ENCODE measurements at regions not wholly inside any gene's neighbourhood (a gene's known extent, or its start where the extent isn't known, plus 50 kb on each side); places are given as distances from the start of the nearest gene placed in this dataset. TPM values are rescaled to one million over a fixed set of nuclear protein-coding genes. Genes with fewer than 3 reads are reported as not detected.

GRCh38 chr3:96755519-96755918 is 58.9 kb upstream of the EPHA6 start:
- no peak for DNase-seq (ENCODE audit: low spot score)
- no peak for ATAC-seq (ENCODE audit: low FRiP score)
- TF ChIP-seq CTCF (IDR thresholded peaks at IDR 0.05): no peak

GRCh38 chr3:96756516-96756915 is 57.9 kb upstream of the EPHA6 start:
- DNase-seq (ENCODE audit: low spot score) (no peak), ATAC-seq (ENCODE audit: low FRiP score) (no peak)
- TF ChIP-seq CTCF (IDR thresholded peaks at IDR 0.05): no peak

- DNase-seq (ENCODE audit: low spot score): no peak
- ATAC-seq (ENCODE audit: low FRiP score): no peak
- TF ChIP-seq CTCF (IDR thresholded peaks at IDR 0.05): no peak
Measured at GRCh38 chr3:96760956-96761355, 53.4 kb upstream of the EPHA6 start.

Small RNAs in the stretch of these regions (small RNA-seq; reads per million reads assigned to genes)
- not detected for gene MIR8060
- not detected for gene RNU6-1094P
